Mesothelial cell of epicardium (in vitro differentiated cells): ENCODE measurements at regions not wholly inside any gene's neighbourhood (a gene's known extent, or its start where the extent isn't known, plus 50 kb on each side); places are given as distances from the start of the nearest gene placed in this dataset.

Experiments
- DNase-seq, 2 experiments: peaks; one replicate each; pipeline ENCODE4 v3.0.0; 2021; ENCODE audit warnings: low spot score in 2 of 2; ENCODE audit not compliant: unreplicated experiment in 2 of 2
- H3K27ac Mint-ChIP-seq: 2 replicates; pipeline ENCODE4 v1.8.0; 2021; ENCODE audit warnings: mixed read lengths
- H3K27me3 Mint-ChIP-seq: 2 replicates; pipeline ENCODE4 v1.8.0; 2021; ENCODE audit warnings: low read depth, mixed read lengths
- H3K36me3 Mint-ChIP-seq: 2 replicates; pipeline ENCODE4 v1.8.0; 2021; ENCODE audit warnings: mixed read lengths
- H3K4me1 Mint-ChIP-seq: 2 replicates; pipeline ENCODE4 v1.8.0; 2021; ENCODE audit warnings: mixed read lengths
- H3K4me3 Mint-ChIP-seq: 2 replicates; pipeline ENCODE4 v1.8.0; 2021; ENCODE audit warnings: mild to moderate bottlenecking, moderate library complexity, mixed read lengths
- H3K9me3 Mint-ChIP-seq: 2 replicates; pipeline ENCODE4 v1.8.0; 2021; ENCODE audit warnings: mixed read lengths
- TF ChIP-seq, protein P1 (sequence below): fragments of 200-600 bp; sonication (generic); IDR thresholded peaks from one replicate; pipeline ENCODE4 v1.5.0; 2021; ENCODE audit warnings: antibody characterized with exemption; ENCODE audit not compliant: unreplicated experiment

DNA sequence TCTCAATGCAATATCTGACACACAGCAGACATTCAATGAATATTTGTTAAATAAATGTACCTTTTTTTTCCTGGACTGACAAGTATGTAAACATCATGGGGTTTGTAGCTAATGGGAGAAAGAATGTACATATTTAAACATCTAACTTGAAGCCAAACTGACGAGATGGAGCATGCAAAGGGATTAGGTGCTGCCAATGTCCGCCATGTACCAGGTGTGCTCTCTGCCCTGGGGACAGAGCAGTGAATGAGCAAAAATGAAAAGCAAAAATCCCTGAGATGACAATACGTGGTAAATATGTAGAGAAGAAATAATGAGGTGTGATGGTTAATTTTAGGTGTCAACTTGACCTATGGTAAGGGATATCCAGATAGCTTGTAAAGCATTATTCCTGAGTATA, 247.4 kb upstream of the CELF4 start:
- no peak for DNase-seq
- TF ChIP-seq, protein P1, sequence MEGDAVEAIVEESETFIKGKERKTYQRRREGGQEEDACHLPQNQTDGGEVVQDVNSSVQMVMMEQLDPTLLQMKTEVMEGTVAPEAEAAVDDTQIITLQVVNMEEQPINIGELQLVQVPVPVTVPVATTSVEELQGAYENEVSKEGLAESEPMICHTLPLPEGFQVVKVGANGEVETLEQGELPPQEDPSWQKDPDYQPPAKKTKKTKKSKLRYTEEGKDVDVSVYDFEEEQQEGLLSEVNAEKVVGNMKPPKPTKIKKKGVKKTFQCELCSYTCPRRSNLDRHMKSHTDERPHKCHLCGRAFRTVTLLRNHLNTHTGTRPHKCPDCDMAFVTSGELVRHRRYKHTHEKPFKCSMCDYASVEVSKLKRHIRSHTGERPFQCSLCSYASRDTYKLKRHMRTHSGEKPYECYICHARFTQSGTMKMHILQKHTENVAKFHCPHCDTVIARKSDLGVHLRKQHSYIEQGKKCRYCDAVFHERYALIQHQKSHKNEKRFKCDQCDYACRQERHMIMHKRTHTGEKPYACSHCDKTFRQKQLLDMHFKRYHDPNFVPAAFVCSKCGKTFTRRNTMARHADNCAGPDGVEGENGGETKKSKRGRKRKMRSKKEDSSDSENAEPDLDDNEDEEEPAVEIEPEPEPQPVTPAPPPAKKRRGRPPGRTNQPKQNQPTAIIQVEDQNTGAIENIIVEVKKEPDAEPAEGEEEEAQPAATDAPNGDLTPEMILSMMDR, result no peak
- H3K4me3 Mint-ChIP-seq, result no peak overlapping the region
- H3K4me1 Mint-ChIP-seq, result no peaks in the 10 kb centered on the region
- peaks cover 32% of the 10 kb centered on the region for H3K9me3 Mint-ChIP-seq
- no peaks in the 10 kb centered on the region for H3K27me3 Mint-ChIP-seq
- H3K27ac Mint-ChIP-seq, result no peak overlapping the region
- no peaks in the 10 kb centered on the region for H3K36me3 Mint-ChIP-seq

DNA sequence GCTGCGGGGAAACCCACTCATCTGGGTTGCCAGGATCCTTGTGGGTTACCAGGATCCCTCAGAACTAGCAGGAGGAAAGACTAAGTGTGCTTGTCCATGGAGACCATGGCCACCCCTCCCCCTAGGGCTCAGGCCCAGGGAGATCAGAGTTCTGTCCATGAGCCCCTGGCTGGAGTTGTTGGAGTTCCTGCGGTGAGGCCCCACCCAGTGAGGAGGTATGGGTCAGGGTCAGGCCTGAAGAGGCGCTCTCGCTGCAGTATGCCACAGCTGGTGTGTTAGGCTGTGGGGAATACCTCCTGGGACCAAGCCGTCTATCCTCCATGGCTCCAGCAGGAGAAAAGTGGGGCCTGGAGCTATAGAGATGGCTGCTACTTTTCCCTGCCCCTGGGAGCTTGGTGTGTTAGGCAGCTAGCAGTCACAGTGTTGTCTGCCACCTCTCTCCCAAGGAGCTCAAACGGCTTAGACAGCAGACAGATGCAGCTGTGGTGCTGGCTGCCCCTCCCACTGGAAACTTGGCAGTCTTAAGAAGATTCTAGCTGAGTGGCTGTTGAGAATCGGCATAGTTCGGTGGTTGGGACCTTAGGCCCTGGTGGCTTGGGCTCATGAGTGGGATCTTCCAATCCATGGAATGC, 240.3 kb upstream of the CELF4 start:
- TF ChIP-seq, protein P1, result no peak
- H3K27me3 Mint-ChIP-seq, result peaks cover 2% of the 10 kb centered on the region
- no peak overlapping the region for H3K27ac Mint-ChIP-seq
- H3K36me3 Mint-ChIP-seq, result no peaks in the 10 kb centered on the region
- H3K4me3 Mint-ChIP-seq, result no peak overlapping the region
- H3K4me1 Mint-ChIP-seq, result no peaks in the 10 kb centered on the region
- peaks cover 25% of the 10 kb centered on the region for H3K9me3 Mint-ChIP-seq
- DNase-seq, result no peak

DNA sequence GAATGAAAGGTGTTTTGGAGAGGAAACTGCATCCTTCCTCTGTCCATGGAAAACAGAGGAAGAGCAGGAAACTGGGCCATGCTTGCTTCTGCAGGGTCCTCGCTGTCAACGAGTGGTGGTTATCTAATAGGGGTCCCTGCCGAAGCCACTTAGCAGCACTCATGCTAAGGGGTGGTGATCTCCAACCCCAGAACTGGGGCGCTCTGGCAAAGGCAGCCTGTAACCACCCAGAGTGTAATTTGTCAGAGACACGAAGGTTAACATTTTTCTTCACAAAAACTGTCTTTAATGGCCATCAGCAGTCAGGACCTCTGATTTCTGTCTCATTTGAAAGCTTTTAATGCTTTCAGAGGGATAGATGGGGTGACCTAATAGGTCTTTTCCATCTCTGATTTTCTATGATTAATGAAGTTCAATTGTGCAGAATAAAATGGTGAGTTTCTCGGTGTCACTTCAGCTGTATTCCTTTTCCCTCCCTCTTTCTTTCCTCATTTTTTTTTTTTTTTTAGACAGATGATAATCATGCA, 231.3 kb upstream of the CELF4 start:
- Mint-ChIP-seq H3K36me3 (no peaks in the 10 kb centered on the region), H3K27me3 (peaks cover 4% of the 10 kb centered on the region)

DNA sequence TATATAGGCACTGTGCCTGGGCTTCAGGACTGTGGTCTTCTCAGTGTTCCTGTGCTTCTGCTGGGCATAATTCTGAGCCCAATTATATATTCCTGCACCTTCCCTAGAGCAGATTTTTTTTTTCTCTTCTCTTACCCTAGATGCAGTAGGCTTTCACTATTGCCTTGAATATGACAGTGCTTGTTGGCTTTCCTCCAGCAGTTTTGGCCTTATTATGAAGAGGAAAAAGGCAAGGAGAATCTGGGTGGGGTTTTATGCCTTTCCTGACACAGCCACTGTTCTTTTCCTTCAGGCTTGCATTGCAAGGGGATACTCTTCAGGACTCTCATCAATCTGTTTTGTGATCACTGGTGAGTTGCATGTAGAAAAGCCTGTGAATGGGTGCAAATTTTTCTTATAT, 221.9 kb upstream of the CELF4 start:
- H3K36me3 Mint-ChIP-seq, result no peaks in the 10 kb centered on the region
- no peaks in the 10 kb centered on the region for H3K4me1 Mint-ChIP-seq
- no peak overlapping the region for H3K27ac Mint-ChIP-seq
- TF ChIP-seq, protein P1, result no peak
- H3K27me3 Mint-ChIP-seq, result no peaks in the 10 kb centered on the region
- no peak for DNase-seq
- no peaks in the 10 kb centered on the region for H3K9me3 Mint-ChIP-seq
- H3K4me3 Mint-ChIP-seq, result no peak overlapping the region

More for the DNA sequence above, 231.3 kb upstream of the CELF4 start:
- Mint-ChIP-seq H3K9me3 (peaks cover 7% of the 10 kb centered on the region), H3K4me1 (no peaks in the 10 kb centered on the region), H3K4me3 (no peak overlapping the region), H3K27ac (no peak overlapping the region)
- DNase-seq, result no peak
- TF ChIP-seq, protein P1, result no peak

DNA sequence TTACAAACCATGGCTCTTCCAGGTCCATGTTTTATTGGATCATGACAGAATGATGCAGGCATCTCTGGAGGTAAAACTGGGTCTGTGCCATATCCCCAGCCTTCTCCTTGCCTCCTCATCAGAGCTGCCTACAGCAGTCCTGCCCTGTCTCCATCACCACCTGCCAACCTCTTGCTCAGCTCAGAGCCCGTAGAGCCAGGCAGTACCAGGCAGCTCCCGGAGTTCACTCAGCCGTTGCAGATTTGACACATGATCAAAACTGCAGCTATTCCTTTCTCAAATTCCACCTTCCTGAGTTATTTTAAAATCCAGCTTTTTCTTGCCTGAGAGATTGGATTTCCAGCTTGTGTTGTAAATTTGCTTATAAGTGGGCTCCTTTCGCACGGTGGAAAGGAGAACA, 218.2 kb upstream of the CELF4 start:
- Mint-ChIP-seq H3K4me1 (no peaks in the 10 kb centered on the region), H3K4me3 (no peak overlapping the region), H3K36me3 (no peaks in the 10 kb centered on the region), H3K27ac (peak overlapping the region; percentile 2), H3K9me3 (no peaks in the 10 kb centered on the region), H3K27me3 (no peaks in the 10 kb centered on the region)
- TF ChIP-seq, protein P1, result no peak
- no peak for DNase-seq
